ENCODE measurements at regions not wholly inside any gene's neighbourhood (a gene's known extent, or its start where the extent isn't known, plus 50 kb on each side); places are given as distances from the start of the nearest gene placed in this dataset.

- no peak for DNase-seq (ENCODE audit: low spot score)
These were observed 124.5 kb upstream of the CSF3R start for GRCh38 chr1:36607263-36607651.

GRCh38 chr1:36606641-36607262, 124.0 kb upstream of the CSF3R start:
- DNase-seq (ENCODE audit: low spot score), result no peak

- DNase-seq (ENCODE audit: low spot score), result no peak
These were observed 123.4 kb upstream of the CSF3R start for GRCh38 chr1:36605942-36606640.

GRCh38 chr1:36603461-36603860, 120.7 kb upstream of the CSF3R start:
- no peak for DNase-seq (ENCODE audit: low spot score)

GRCh38 chr1:36602184-36602583, 119.5 kb upstream of the CSF3R start:
- no peak for DNase-seq (ENCODE audit: low spot score)

GRCh38 chr1:36599828-36600227, 117.1 kb upstream of the CSF3R start:
- DNase-seq (ENCODE audit: low spot score), result no peak

- no peak for DNase-seq (ENCODE audit: low spot score)
These were observed 114.8 kb upstream of the CSF3R start for GRCh38 chr1:36597514-36597913.

- DNase-seq (ENCODE audit: low spot score), result no peak
These were observed 113.2 kb upstream of the CSF3R start for GRCh38 chr1:36595921-36596320.

GRCh38 chr1:36595349-36595748, 112.6 kb upstream of the CSF3R start:
- no peak for DNase-seq (ENCODE audit: low spot score)

GRCh38 chr1:36594023-36594422, 111.3 kb upstream of the CSF3R start:
- DNase-seq (ENCODE audit: low spot score), result no peak

GRCh38 chr1:36591278-36591677, 108.6 kb upstream of the CSF3R start:
- no peak for DNase-seq (ENCODE audit: low spot score)

- no peak for DNase-seq (ENCODE audit: low spot score)
These were observed 108.1 kb upstream of the CSF3R start for GRCh38 chr1:36590771-36591170.

- DNase-seq (ENCODE audit: low spot score), result no peak
These were observed 107.6 kb upstream of the CSF3R start for GRCh38 chr1:36590264-36590663.

- DNase-seq (ENCODE audit: low spot score), result no peak
These were observed 106.3 kb upstream of the CSF3R start for GRCh38 chr1:36588972-36589371.

GRCh38 chr1:36585569-36586548, 103.1 kb upstream of the CSF3R start:
- DNase-seq (ENCODE audit: low spot score), result no peak

- no peak for DNase-seq (ENCODE audit: low spot score)
These were observed 102.3 kb upstream of the CSF3R start for GRCh38 chr1:36584874-36585453.

- DNase-seq (ENCODE audit: low spot score), result no peak
These were observed 101.5 kb upstream of the CSF3R start for GRCh38 chr1:36583980-36584782.

GRCh38 chr1:36583080-36583479, 100.4 kb upstream of the CSF3R start:
- DNase-seq (ENCODE audit: low spot score), result no peak

GRCh38 chr1:36582066-36582755, 99.5 kb upstream of the CSF3R start:
- no peak for DNase-seq (ENCODE audit: low spot score)

GRCh38 chr1:36580524-36580923, 97.8 kb upstream of the CSF3R start:
- no peak for DNase-seq (ENCODE audit: low spot score)

- DNase-seq (ENCODE audit: low spot score), result no peak
These were observed 96.3 kb upstream of the CSF3R start for GRCh38 chr1:36579039-36579438.
